Kidney glomerular epithelial cell (primary cell): ENCODE measurements at regions not wholly inside any gene's neighbourhood (a gene's known extent, or its start where the extent isn't known, plus 50 kb on each side); places are given as distances from the start of the nearest gene placed in this dataset.
"Not testable (repeated sequence)": the region's sequence is repeated elsewhere in the genome, so short reads cannot be mapped to it uniquely, and the experiment has no call there.

Experiments used
- DNase-seq: peaks from one replicate; lab custom pipeline; 2025; lab: John Stamatoyannopoulos, UW

- DNase-seq: no peak
Observed at GRCh38 chr4:126986828-126987227, 645.9 kb upstream of the INTU start.

GRCh38 chr4:126991965-126992364 is 640.8 kb upstream of the INTU start:
- DNase-seq: no peak

GRCh38 chr4:126992910-126993309 is 639.8 kb upstream of the INTU start:
- DNase-seq: no peak

- DNase-seq: no peak
Observed at GRCh38 chr4:126993351-126993750, 639.4 kb upstream of the INTU start.

- DNase-seq: no peak
Observed at GRCh38 chr4:126995235-126995634, 637.5 kb upstream of the INTU start.

- no peak for DNase-seq
Observed at GRCh38 chr4:127000110-127000509, 632.6 kb upstream of the INTU start.

GRCh38 chr4:127000846-127001245 is 631.9 kb upstream of the INTU start:
- no peak for DNase-seq

- DNase-seq: no peak
Observed at GRCh38 chr4:127001933-127002332, 630.8 kb upstream of the INTU start.

- DNase-seq: no peak
Observed at GRCh38 chr4:127006446-127006877, 626.3 kb upstream of the INTU start.

GRCh38 chr4:127007305-127007704 is 625.5 kb upstream of the INTU start:
- no peak for DNase-seq

GRCh38 chr4:127012549-127012948 is 620.2 kb upstream of the INTU start:
- DNase-seq: peak; percentile 66

GRCh38 chr4:127015667-127016117 is 617.1 kb upstream of the INTU start:
- DNase-seq: no peak

- DNase-seq: no peak
Observed at GRCh38 chr4:127018381-127018780, 614.4 kb upstream of the INTU start.

- DNase-seq: not testable (repeated sequence)
Observed at GRCh38 chr4:127020831-127021230, 611.9 kb upstream of the INTU start.

- no peak for DNase-seq
Observed at GRCh38 chr4:127036296-127036695, 596.5 kb upstream of the INTU start.

- no peak for DNase-seq
Observed at GRCh38 chr4:127045861-127046260, 586.9 kb upstream of the INTU start.

GRCh38 chr4:127047930-127048329 is 584.8 kb upstream of the INTU start:
- DNase-seq: no peak

GRCh38 chr4:127048376-127049044 is 584.2 kb upstream of the INTU start:
- no peak for DNase-seq

GRCh38 chr4:127049526-127049925 is 583.2 kb upstream of the INTU start:
- peak; percentile 74 for DNase-seq

GRCh38 chr4:127052742-127053141 is 580.0 kb upstream of the INTU start:
- no peak for DNase-seq

- DNase-seq: no peak
Observed at GRCh38 chr4:127055357-127055756, 577.4 kb upstream of the INTU start.

- DNase-seq: no peak
Observed at GRCh38 chr4:127069675-127070074, 563.1 kb upstream of the INTU start.

- DNase-seq: no peak
Observed at GRCh38 chr4:127071443-127071842, 561.3 kb upstream of the INTU start.

- no peak for DNase-seq
Observed at GRCh38 chr4:127080141-127080540, 552.6 kb upstream of the INTU start.
